ENCODE measurements at regions not wholly inside any gene's neighbourhood (a gene's known extent, or its start where the extent isn't known, plus 50 kb on each side); places are given as distances from the start of the nearest gene placed in this dataset.
"Not testable (repeated sequence)": the region's sequence is repeated elsewhere in the genome, so short reads cannot be mapped to it uniquely, and the experiment has no call there.

DNA sequence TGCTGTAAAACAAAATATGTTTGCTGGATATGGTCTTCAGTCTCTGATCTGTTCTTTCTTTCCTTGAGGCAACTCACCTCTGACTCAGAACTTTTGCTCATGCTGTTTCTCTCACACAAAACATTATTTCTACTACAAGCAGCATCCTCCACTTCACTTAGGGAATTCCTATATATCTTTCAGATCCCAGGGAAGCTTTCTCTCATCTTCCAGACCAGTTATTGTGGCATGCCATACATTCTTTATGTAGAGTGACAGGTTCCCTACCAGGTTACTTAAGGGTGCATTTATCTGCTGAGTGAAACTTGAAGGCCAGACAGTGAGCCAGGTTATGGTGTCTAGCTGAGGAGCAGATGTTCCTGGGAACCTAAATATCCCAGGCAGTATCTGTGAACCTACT lies 1226.0 kb downstream of the CDH8 start:
- no peak for DNase-seq (ENCODE audit: low spot score)

GRCh38 chr16:60792437-60792836 lies 1243.8 kb downstream of the CDH8 start:
- no peak for DNase-seq (ENCODE audit: low spot score)

GRCh38 chr16:60788631-60789030 lies 1247.6 kb downstream of the CDH8 start:
- DNase-seq (ENCODE audit: low spot score) = no peak

GRCh38 chr16:60776281-60776680 lies 1260.0 kb downstream of the CDH8 start:
- DNase-seq (ENCODE audit: low spot score) = no peak

- DNase-seq (ENCODE audit: low spot score) = no peak
These were observed 1265.1 kb downstream of the CDH8 start for GRCh38 chr16:60771138-60771537.

DNA sequence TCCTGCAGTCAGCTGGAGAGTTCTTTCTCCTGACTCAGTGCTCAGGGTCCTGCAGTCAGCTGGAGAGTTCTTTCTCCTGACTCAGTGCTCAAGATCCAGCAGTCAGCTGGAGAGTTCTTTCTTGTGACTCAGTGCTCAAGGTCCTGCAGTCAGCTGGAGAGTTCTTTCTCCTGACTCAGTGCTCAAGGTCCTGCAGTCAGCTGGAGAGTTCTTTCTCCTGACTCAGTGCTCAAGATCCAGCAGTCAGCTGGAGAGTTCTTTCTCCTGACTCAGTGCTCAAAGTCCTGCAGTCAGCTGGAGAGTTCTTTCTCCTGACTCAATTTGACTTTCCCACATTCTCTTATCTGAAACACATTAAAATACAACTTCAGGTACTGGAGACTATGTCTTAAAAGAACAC lies 1265.9 kb downstream of the CDH8 start:
- DNase-seq (ENCODE audit: low spot score) = not testable (repeated sequence)

DNA sequence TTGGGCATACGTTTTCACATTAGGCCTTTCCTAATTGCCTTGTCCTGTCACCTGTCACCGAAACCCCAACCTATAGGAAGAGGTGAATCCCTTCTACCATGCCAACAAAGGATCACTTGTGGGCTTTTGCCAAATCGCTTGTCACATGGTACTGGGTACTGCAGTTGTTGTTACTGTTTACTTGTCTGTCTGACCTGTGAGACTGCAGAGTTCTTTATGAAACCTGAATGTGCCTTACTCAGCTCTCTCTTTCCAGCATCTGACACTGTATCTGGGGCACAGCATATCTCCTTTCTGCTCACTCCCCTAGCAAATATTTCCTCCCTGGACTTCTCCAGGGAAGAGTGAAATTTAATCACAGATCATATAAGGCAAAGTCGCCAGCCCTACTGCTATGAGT lies 1272.4 kb downstream of the CDH8 start:
- no peak for DNase-seq (ENCODE audit: low spot score)

- no peak for DNase-seq (ENCODE audit: low spot score)
These were observed 1280.3 kb downstream of the CDH8 start for GRCh38 chr16:60755907-60756306.

- DNase-seq (ENCODE audit: low spot score) = no peak
These were observed 1287.9 kb downstream of the CDH8 start for GRCh38 chr16:60748366-60748765.

DNA sequence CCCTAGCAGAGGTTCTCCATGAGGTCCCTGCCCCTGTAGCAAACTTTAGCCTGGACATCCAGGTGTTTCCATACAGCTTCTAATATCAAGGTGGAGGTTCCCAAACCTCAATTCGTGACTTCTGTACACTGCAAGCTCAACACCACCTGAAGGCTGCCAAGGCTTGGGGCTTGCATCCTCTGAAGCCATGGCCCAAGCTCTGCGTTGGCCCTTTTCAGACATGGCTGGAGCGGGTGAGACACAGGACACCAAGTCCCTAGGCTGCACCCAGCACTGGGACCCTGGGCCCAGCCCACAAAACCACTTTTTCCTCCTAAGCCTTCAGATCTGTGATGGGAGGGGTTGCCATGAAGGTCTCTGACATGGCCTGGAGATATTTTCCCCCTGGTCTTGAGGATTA lies 1292.0 kb downstream of the CDH8 start:
- no peak for DNase-seq (ENCODE audit: low spot score)

- no peak for DNase-seq (ENCODE audit: low spot score)
These were observed 1294.4 kb downstream of the CDH8 start for GRCh38 chr16:60741810-60742209.

GRCh38 chr16:60739737-60740683 lies 1296.2 kb downstream of the CDH8 start:
- no peak for DNase-seq (ENCODE audit: low spot score)

GRCh38 chr16:60731329-60732050 lies 1304.7 kb downstream of the CDH8 start:
- no peak for DNase-seq (ENCODE audit: low spot score)

DNA sequence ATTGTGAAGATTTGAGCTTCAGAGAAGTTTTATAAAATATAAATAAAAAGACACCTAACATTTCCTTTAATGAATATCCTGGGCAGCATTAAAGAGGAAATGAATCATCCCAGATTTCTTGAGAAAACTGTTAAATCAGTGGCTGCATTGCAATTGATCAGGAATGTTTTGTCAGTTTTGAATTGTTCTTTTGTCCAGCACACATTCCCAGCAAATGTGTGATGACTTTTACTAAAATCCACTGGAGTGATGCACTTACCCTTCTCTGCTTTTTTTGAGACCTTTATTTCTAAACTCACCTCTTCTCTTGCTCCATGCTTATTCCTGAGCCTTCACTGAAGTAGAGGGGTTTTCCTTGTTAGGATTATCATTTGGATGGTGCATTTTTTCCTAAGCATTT lies 1307.2 kb downstream of the CDH8 start:
- DNase-seq (ENCODE audit: low spot score) = no peak

GRCh38 chr16:60727851-60728250 lies 1308.4 kb downstream of the CDH8 start:
- DNase-seq (ENCODE audit: low spot score) = no peak

- no peak for DNase-seq (ENCODE audit: low spot score)
These were observed 1316.2 kb downstream of the CDH8 start for GRCh38 chr16:60720060-60720459.

GRCh38 chr16:60717808-60718207 lies 1318.4 kb downstream of the CDH8 start:
- DNase-seq (ENCODE audit: low spot score) = no peak

- no peak for DNase-seq (ENCODE audit: low spot score)
These were observed 1324.1 kb downstream of the CDH8 start for GRCh38 chr16:60712144-60712543.

DNA sequence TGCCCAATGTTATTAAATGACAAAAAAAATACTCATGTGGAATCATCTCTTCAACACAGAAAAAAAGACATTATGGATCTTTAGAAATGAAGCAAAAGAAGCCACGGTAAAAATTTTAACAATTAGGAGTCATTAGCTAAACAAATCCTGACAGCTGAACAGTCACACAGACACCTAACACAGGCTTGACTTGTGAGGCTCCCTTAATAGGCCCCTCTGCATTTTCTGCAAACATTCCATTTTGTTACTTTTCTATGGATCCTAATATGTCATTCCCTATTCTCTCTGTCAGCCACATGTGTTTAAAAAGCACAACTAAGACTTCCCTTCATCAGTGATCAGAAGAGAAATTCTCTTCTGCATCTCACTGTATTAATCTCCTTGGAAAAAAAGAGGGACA lies 1331.5 kb downstream of the CDH8 start:
- DNase-seq (ENCODE audit: low spot score) = no peak

DNA sequence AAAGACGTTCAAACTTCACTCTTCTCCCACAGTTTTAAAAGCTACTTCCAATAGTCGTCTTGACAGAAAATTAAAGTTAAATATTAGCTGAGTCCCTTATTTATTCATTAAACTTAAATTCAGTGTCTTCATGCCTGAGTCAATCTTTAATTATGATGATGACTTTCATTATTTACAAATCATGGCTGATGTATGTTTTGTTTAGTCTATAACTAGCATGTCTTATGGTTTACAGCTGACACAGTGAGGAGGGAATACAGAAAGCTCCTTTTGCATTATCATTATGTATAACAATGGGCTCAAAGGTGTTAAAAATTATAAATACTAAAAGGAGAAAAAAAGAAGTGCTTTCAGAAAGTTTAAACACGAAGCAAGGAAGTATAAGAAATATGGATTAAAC lies 1333.1 kb downstream of the CDH8 start:
- DNase-seq (ENCODE audit: low spot score) = no peak

GRCh38 chr16:60686824-60687223 lies 1349.4 kb downstream of the CDH8 start:
- no peak for DNase-seq (ENCODE audit: low spot score)

DNA sequence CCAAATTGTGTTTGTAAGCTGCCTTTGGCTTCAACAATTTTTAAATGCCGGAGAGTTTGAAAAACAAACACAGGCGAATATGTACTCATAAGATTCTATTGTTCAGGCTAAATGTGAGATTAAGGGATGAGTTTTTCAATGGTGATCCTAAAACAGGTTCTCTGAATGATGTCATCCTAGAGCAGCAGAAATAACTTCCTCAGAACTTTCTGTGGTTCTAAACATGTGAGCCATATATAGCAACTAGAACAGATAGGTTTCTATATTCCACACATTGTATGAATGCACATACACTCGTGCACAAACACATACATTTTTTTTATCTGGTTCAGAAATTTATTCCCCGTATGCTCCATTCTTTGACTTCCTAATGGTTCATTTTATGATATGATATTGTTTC lies 1352.2 kb downstream of the CDH8 start:
- no peak for DNase-seq (ENCODE audit: low spot score)

DNA sequence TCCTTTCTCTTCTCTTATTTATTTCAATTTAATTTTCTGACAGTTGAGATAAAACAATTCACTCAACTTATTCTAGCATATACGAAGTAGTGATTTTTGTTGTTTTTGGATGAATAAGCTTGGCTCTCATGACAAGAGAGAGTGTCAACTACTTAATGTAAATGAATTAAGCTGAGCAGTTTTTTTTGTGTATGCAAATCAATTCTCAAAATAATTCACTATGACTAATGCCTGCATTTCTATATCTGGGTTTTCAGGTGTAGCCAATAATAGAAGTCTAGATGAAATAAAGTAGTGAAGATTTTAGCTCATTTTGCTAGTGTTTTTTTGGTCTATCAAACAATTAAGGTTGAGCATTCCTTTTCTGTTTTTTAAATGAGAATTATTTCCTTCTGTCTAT lies 1354.0 kb downstream of the CDH8 start:
- DNase-seq (ENCODE audit: low spot score) = no peak

Data from mucosa of gallbladder (tissue), 1 donor.